MCF 10A (cell line): ENCODE measurements at regions not wholly inside any gene's neighbourhood (a gene's known extent, or its start where the extent isn't known, plus 50 kb on each side); places are given as distances from the start of the nearest gene placed in this dataset.

Experiments used
- BruUV-seq: library from RNA; stranded (reverse); fragments of 400-500 nt; replicated peaks from 2 replicates; lab custom pipeline; 2021; lab: Mats Ljungman, UMichigan
- CTCF ChIA-PET: fragments of 300-600 bp; sonication (Branson Sonifier 250); formaldehyde crosslinking; extraction: SDS; loops from one replicate; lab custom pipeline; 2021; ENCODE audit warnings: antibody characterized with exemption, inconsistent platforms; lab: Yijun Ruan, JAX
- POLR2A ChIA-PET: fragments of 300-600, 350-650 bp; sonication (Branson Sonifier 250); formaldehyde crosslinking; extraction: SDS; loops from one replicate; lab custom pipeline; 2020; ENCODE audit warnings: antibody characterized with exemption, inconsistent platforms; lab: Yijun Ruan, JAX
- DNase-seq: peaks from one replicate; pipeline ENCODE4 v3.0.0-alpha.2; 2018; ENCODE audit not compliant: unreplicated experiment
- H3K27ac Mint-ChIP-seq: one replicate; pipeline ENCODE4 v1.8.0; 2022; ENCODE audit warnings: mild to moderate bottlenecking, low read depth, mixed read lengths; ENCODE audit not compliant: unreplicated experiment
- H3K27me3 Mint-ChIP-seq: one replicate; pipeline ENCODE4 v1.8.0; 2022; ENCODE audit warnings: mixed read lengths; ENCODE audit not compliant: insufficient read depth, unreplicated experiment
- H3K36me3 Mint-ChIP-seq: one replicate; pipeline ENCODE4 v1.8.0; 2022; ENCODE audit warnings: mild to moderate bottlenecking, moderate library complexity, mixed read lengths; ENCODE audit not compliant: insufficient read depth, unreplicated experiment
- H3K4me1 Mint-ChIP-seq: one replicate; pipeline ENCODE4 v1.8.0; 2022; ENCODE audit warnings: mixed read lengths; ENCODE audit not compliant: insufficient read depth, unreplicated experiment
- H3K4me3 Mint-ChIP-seq: one replicate; pipeline ENCODE4 v1.8.0; 2022; ENCODE audit warnings: mild to moderate bottlenecking, moderate library complexity, mixed read lengths; ENCODE audit not compliant: unreplicated experiment
- H3K9me3 Mint-ChIP-seq: one replicate; pipeline ENCODE4 v1.8.0; 2022; ENCODE audit warnings: mixed read lengths; ENCODE audit not compliant: unreplicated experiment
- intact Hi-C: fragments of 100-400 bp; cut with micrococcal nuclease; formaldehyde crosslinking; loops from 2 replicates; pipeline ENCODE4 v1.14.1; 2022
- TF ChIP-seq, protein P1 (sequence below): fragments of 200-600 bp; IDR thresholded peaks from one replicate; pipeline ENCODE4 v1.8.0; 2022; ENCODE audit warnings: antibody characterized with exemption, mild to moderate bottlenecking; ENCODE audit not compliant: unreplicated experiment

DNA sequence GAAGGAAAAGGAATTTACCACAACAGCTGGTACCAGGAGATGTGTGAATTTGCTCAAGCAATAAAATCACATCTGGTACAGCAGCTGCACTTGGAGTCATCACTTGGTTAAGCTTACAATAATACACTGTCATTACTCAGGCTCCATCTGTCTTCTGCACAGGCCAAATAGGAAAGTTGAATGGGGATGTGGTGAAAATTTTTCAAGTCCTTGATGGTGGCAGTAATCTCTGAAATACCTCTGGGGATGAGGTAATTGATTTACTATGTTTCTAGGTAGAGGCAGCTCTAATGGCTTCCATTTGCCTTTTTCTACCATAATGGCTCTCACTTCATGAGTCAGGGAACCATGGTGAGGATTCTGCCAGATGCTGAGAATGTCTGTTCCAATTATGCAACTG is 206.8 kb upstream of the ATP10B start:
- no peak for DNase-seq
- H3K27me3 Mint-ChIP-seq: no peaks in the 10 kb centered on the region
- no peak overlapping the region for H3K4me3 Mint-ChIP-seq
- H3K36me3 Mint-ChIP-seq: no peaks in the 10 kb centered on the region
- intact Hi-C loops: no loop called here
- CTCF ChIA-PET: interaction anchor here (1.4 kb wide), 1 partner anchor 34 kb away, joined by 3 read pairs; no protein-coding TSS in a partner anchor
- no peaks in the 10 kb centered on the region for H3K9me3 Mint-ChIP-seq
- H3K4me1 Mint-ChIP-seq: no peaks in the 10 kb centered on the region
- POLR2A ChIA-PET: no interaction called here
- no peak overlapping the region for H3K27ac Mint-ChIP-seq
- TF ChIP-seq, protein P1, sequence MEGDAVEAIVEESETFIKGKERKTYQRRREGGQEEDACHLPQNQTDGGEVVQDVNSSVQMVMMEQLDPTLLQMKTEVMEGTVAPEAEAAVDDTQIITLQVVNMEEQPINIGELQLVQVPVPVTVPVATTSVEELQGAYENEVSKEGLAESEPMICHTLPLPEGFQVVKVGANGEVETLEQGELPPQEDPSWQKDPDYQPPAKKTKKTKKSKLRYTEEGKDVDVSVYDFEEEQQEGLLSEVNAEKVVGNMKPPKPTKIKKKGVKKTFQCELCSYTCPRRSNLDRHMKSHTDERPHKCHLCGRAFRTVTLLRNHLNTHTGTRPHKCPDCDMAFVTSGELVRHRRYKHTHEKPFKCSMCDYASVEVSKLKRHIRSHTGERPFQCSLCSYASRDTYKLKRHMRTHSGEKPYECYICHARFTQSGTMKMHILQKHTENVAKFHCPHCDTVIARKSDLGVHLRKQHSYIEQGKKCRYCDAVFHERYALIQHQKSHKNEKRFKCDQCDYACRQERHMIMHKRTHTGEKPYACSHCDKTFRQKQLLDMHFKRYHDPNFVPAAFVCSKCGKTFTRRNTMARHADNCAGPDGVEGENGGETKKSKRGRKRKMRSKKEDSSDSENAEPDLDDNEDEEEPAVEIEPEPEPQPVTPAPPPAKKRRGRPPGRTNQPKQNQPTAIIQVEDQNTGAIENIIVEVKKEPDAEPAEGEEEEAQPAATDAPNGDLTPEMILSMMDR: no peak
- BruUV-seq: no TSS peak

DNA sequence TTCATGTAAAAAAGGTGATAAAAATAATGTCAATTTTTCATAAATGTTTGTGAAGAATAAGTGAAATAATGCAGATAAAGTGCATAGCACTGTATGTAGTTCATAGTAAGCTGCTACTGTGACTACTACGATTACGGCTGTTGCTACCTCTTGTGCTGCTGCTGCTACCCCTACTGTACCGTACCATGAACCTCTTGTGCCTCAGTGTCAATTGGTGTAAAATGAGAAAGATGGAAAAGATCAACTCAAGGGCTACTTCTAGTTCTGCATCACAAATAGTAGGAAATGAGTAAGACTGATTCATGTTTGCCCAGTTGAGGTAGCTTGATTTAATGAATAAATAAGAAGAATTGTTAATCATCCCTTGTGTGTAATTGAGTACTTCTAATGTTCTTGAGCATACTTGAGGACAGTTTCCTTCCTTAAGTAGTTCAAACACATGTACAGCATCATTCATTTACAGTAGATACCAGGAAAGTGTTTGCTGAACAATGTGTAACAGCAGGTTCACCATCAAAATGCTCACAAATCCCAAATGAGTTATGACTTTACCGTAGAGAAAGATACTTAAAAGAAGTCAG is 200.0 kb upstream of the ATP10B start:
- Mint-ChIP-seq H3K4me1 (no peaks in the 10 kb centered on the region), H3K9me3 (no peaks in the 10 kb centered on the region), H3K4me3 (no peak overlapping the region), H3K27ac (no peak overlapping the region), H3K27me3 (no peaks in the 10 kb centered on the region), H3K36me3 (no peaks in the 10 kb centered on the region)
- intact Hi-C loops: no loop called here
- TF ChIP-seq, protein P1: no peak
- POLR2A ChIA-PET: no interaction called here
- CTCF ChIA-PET: interaction anchor here (0.6 to 1.2 kb wide), 2 partner anchors 16 to 678 kb away, joined by 3 to 4 read pairs; no protein-coding TSS in a partner anchor
- no TSS peak for BruUV-seq
- DNase-seq: no peak

DNA sequence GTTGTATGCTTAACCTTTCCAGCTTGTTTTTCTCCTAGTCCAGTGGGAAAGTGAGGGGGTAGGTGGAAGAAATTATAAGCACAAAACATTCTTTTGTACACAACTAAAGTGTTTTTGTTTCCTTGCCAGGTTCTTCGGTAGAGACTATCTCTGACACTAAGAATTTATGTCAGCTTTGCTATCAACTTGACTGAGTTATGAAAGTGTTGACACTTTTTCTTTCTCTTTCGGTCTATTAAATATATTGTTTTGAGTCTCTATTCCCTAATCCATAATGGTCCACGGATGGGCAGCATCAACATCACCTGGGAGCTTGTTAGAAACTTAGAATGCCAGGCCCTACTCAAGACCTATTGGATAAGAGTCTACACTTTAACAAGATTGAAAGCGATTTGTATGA is 195.0 kb upstream of the ATP10B start:
- BruUV-seq: no TSS peak
- Mint-ChIP-seq H3K9me3 (no peaks in the 10 kb centered on the region), H3K4me3 (no peak overlapping the region), H3K4me1 (no peaks in the 10 kb centered on the region), H3K36me3 (no peaks in the 10 kb centered on the region), H3K27ac (no peak overlapping the region), H3K27me3 (no peaks in the 10 kb centered on the region)
- intact Hi-C loops: no loop called here
- no peak for DNase-seq
- CTCF ChIA-PET: no interaction called here
- TF ChIP-seq, protein P1: no peak
- POLR2A ChIA-PET: interaction anchor here (0.6 kb wide), 1 partner anchor 10 kb away, joined by 3 read pairs; no protein-coding TSS in a partner anchor

DNA sequence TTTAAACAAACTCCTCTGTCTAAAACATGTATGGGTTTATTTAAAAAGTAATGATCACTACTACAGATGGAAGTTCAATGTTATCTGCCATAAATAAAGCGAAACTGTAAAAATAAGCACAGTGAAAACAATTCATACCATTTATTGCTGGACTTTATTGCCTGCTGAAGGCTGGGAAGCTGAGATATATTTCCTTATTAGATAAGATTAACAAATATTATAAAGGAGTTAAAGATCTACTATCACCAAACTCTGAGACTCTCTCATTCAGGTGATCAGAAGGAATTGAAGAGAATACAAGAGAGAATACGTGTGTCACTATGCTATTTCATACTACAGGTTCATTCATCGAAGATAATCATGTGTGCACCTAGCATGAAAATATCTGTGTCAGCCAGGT is 190.9 kb upstream of the ATP10B start:
- DNase-seq: no peak
- TF ChIP-seq, protein P1: no peak
- H3K9me3 Mint-ChIP-seq: no peaks in the 10 kb centered on the region
- ChIA-PET CTCF (no interaction called here), POLR2A (no interaction called here)
- no peaks in the 10 kb centered on the region for H3K27me3 Mint-ChIP-seq
- no peak overlapping the region for H3K27ac Mint-ChIP-seq
- no peaks in the 10 kb centered on the region for H3K4me1 Mint-ChIP-seq
- no TSS peak for BruUV-seq
- no peak overlapping the region for H3K4me3 Mint-ChIP-seq
- intact Hi-C loops: no loop called here
- H3K36me3 Mint-ChIP-seq: no peaks in the 10 kb centered on the region
